Ishikawa (cell line): ENCODE measurements at regions not wholly inside any gene's neighbourhood (a gene's known extent, or its start where the extent isn't known, plus 50 kb on each side); places are given as distances from the start of the nearest gene placed in this dataset.

Source experiments
- TEAD4 ChIP-seq: IDR thresholded peaks from 2 replicates; pipeline ENCODE4 v1.6.1; 2012
- YY1 ChIP-seq: IDR thresholded peaks from 2 replicates; pipeline ENCODE4 v1.6.1; 2012; ENCODE audit warnings: low read depth
- TF ChIP-seq, protein P1 (sequence below): IDR thresholded peaks from 2 replicates; pipeline ENCODE4 v1.6.1; 2012

DNA sequence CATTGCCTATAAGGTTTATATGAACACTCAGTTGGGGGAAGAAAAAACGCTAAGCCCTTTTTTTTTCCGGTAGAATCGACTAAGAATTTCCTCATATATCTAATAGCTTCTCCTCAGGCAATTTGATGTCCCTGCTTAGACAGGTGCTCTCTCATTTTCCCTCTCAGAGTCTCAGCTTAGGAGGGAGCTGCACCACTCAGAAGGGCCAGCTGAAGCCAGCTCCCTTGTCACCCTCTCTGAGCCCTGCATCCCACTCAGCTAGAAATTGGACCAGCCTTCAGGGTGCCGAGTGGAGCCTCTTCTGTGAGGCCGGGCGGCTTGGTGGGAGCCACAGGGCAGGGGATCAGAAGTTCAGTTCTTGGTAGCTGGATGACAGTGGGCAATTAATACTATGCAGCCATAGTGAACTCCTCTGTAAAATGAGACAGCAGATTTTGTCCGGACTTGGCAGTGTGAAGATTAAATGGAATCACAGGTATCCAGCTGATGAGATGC lies 368.5 kb downstream of the MAFB start:
- TF ChIP-seq, protein P1, sequence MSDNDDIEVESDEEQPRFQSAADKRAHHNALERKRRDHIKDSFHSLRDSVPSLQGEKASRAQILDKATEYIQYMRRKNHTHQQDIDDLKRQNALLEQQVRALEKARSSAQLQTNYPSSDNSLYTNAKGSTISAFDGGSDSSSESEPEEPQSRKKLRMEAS: no peak
- TF ChIP-seq YY1 (no peak), TEAD4 (no peak)
